ENCODE measurements at regions not wholly inside any gene's neighbourhood (a gene's known extent, or its start where the extent isn't known, plus 50 kb on each side); places are given as distances from the start of the nearest gene placed in this dataset.

GRCh38 chr4:107315584-107315983 is 279.5 kb upstream of the DKK2 start:
- peak; percentile 79 for FAIRE-seq

GRCh38 chr4:107314156-107314555 is 278.0 kb upstream of the DKK2 start:
- no peak for FAIRE-seq

GRCh38 chr4:107312366-107312765 is 276.3 kb upstream of the DKK2 start:
- no peak for FAIRE-seq

GRCh38 chr4:107304699-107305286 is 268.7 kb upstream of the DKK2 start:
- no peak for FAIRE-seq

- no peak for FAIRE-seq
Observed at GRCh38 chr4:107299646-107300045, 263.5 kb upstream of the DKK2 start.

GRCh38 chr4:107292979-107293378 is 256.9 kb upstream of the DKK2 start:
- no peak for FAIRE-seq

GRCh38 chr4:107283587-107284559 is 247.8 kb upstream of the DKK2 start:
- peak; percentile 55 for FAIRE-seq

GRCh38 chr4:107279733-107280132 is 243.6 kb upstream of the DKK2 start:
- no peak for FAIRE-seq

- FAIRE-seq, result no peak
Observed at GRCh38 chr4:107278791-107279483, 242.8 kb upstream of the DKK2 start.

- FAIRE-seq, result no peak
Observed at GRCh38 chr4:107276052-107276451, 239.9 kb upstream of the DKK2 start.

- FAIRE-seq, result no peak
Observed at GRCh38 chr4:107275225-107275624, 239.1 kb upstream of the DKK2 start.

- no peak for FAIRE-seq
Observed at GRCh38 chr4:107270614-107271013, 234.5 kb upstream of the DKK2 start.

- no peak for FAIRE-seq
Observed at GRCh38 chr4:107269175-107269574, 233.1 kb upstream of the DKK2 start.

- FAIRE-seq, result no peak
Observed at GRCh38 chr4:107265859-107266258, 229.7 kb upstream of the DKK2 start.

- FAIRE-seq, result no peak
Observed at GRCh38 chr4:107261241-107261874, 225.2 kb upstream of the DKK2 start.

- FAIRE-seq, result no peak
Observed at GRCh38 chr4:107258359-107258758, 222.2 kb upstream of the DKK2 start.

- FAIRE-seq, result no peak
Observed at GRCh38 chr4:107255596-107255995, 219.5 kb upstream of the DKK2 start.

- FAIRE-seq, result no peak
Observed at GRCh38 chr4:107255114-107255513, 219.0 kb upstream of the DKK2 start.

GRCh38 chr4:107253579-107254068 is 217.5 kb upstream of the DKK2 start:
- peak; percentile 66 for FAIRE-seq

GRCh38 chr4:107253090-107253489 is 217.0 kb upstream of the DKK2 start:
- no peak for FAIRE-seq

GRCh38 chr4:107252571-107252970 is 216.5 kb upstream of the DKK2 start:
- FAIRE-seq, result no peak

- no peak for FAIRE-seq
Observed at GRCh38 chr4:107248571-107248970, 212.5 kb upstream of the DKK2 start.

GRCh38 chr4:107247738-107248137 is 211.6 kb upstream of the DKK2 start:
- no peak for FAIRE-seq
